GM12878 (cell line): ENCODE measurements at regions not wholly inside any gene's neighbourhood (a gene's known extent, or its start where the extent isn't known, plus 50 kb on each side); places are given as distances from the start of the nearest gene placed in this dataset.

Experiments used
- ATAC-seq: fragments of 200-7000 bp; cut with Tn5 transposase; 3 replicates; pipeline ENCODE4 v1.9.1; 2020; ENCODE audit warnings: mild to moderate bottlenecking, moderate library complexity
- BruUV-seq: library from RNA; stranded (reverse); fragments of 400-500 nt; replicated peaks from 2 replicates; lab custom pipeline; 2021; lab: Mats Ljungman, UMichigan
- CTCF ChIA-PET: fragments of 300-600 bp; sonication (Branson Sonifier 250); formaldehyde crosslinking; extraction: SDS; loops from one replicate; lab custom pipeline; 2021; ENCODE audit warnings: inconsistent platforms; lab: Yijun Ruan, JAX
- POLR2A ChIA-PET: fragments of 350-600 bp; formaldehyde crosslinking; extraction: SDS; loops from one replicate; lab custom pipeline; 2021; ENCODE audit warnings: inconsistent platforms; lab: Charles Lee
- RAD21 ChIA-PET: fragments of 300-600 bp; sonication (Branson Sonifier 250); formaldehyde crosslinking; loops from one replicate; lab custom pipeline; 2023; ENCODE audit warnings: antibody characterized with exemption; ENCODE audit not compliant: unreplicated experiment; lab: Charles Lee
- SMC1A ChIA-PET: fragments of 300-600 bp; sonication (Branson Sonifier 250); formaldehyde crosslinking; loops from one replicate; lab custom pipeline; 2023; ENCODE audit not compliant: unreplicated experiment, uncharacterized antibody; lab: Charles Lee
- DNase-seq: peaks from one replicate; pipeline ENCODE4 v3.0.0-alpha.2; 2011; ENCODE audit warnings: low read depth, low spot score
- FAIRE-seq: peaks from 3 replicates; lab custom pipeline; 2011; peaks lifted over from hg19 to GRCh38; lab: Jason Lieb, UNC
- H2AFZ ChIP-seq: 2 replicates; pipeline ENCODE4 v1.6.0; 2011; ENCODE audit warnings: low read depth, low read length, control low read depth; ENCODE audit not compliant: control insufficient read depth
- H3K27ac ChIP-seq: 2 replicates; pipeline ENCODE4 v1.5.1; 2011; ENCODE audit warnings: control low read depth; ENCODE audit not compliant: control insufficient read depth, insufficient read depth
- H3K27me3 ChIP-seq, 2 experiments: replicated peaks in 1 of 2; 2 replicates each; pipeline versions ENCODE4 v1.6.0 to v1.6.1; 2011; ENCODE audit warnings: low read length in 1 of 2; ENCODE audit not compliant: control insufficient read depth in 2 of 2, insufficient read depth in 2 of 2
- H3K36me3 ChIP-seq, 2 experiments: 2 replicates each; pipeline ENCODE4 v1.5.1; 2011; ENCODE audit warnings: low read length in 1 of 2; ENCODE audit not compliant: control insufficient read depth in 2 of 2, insufficient read depth in 2 of 2
- H3K4me1 ChIP-seq: 2 replicates; pipeline ENCODE4 v1.6.1; 2011; ENCODE audit warnings: mild to moderate bottlenecking, low read length, moderate library complexity, mixed read lengths; ENCODE audit not compliant: control insufficient read depth, insufficient read depth
- H3K4me2 ChIP-seq: 2 replicates; pipeline ENCODE4 v1.6.0; 2011; ENCODE audit warnings: control low read depth; ENCODE audit not compliant: control insufficient read depth, insufficient read depth
- H3K4me3 ChIP-seq: fragments of 200-600 bp; sonication (generic); 2 replicates; pipeline ENCODE4 v1.5.1; 2016
- H3K79me2 ChIP-seq: 2 replicates; pipeline ENCODE4 v1.6.0; 2011; ENCODE audit warnings: low read length; ENCODE audit not compliant: control insufficient read depth, insufficient read depth
- H3K9ac ChIP-seq: 2 replicates; pipeline ENCODE4 v1.8.0; 2011; ENCODE audit warnings: low read length, control low read depth, mixed read lengths; ENCODE audit not compliant: control insufficient read depth, insufficient read depth
- H3K9me3 ChIP-seq: replicated peaks from 3 replicates; pipeline ENCODE4 v1.5.1; 2011; ENCODE audit warnings: mild to moderate bottlenecking, low read length; ENCODE audit not compliant: control insufficient read depth, insufficient read depth
- H4K20me1 ChIP-seq: 2 replicates; pipeline ENCODE4 v1.6.0; 2011; ENCODE audit not compliant: control insufficient read depth, insufficient read depth
- CEBPB ChIP-seq, 2 experiments: fragments of 150-350 bp in 1 of 2; IDR thresholded peaks; 2 replicates each; pipeline ENCODE4 v1.6.1; 2012 to 2014; ENCODE audit warnings: low read depth in 2 of 2, low read length in 2 of 2, borderline replicate concordance in 1 of 2, inconsistent platforms in 1 of 2
- MYB ChIP-seq: fragments of 150-350 bp; IDR thresholded peaks from 2 replicates; pipeline ENCODE4 v1.6.1; 2014; ENCODE audit warnings: mild to moderate bottlenecking, low read depth, low read length, borderline replicate concordance
- RAD51 ChIP-seq: fragments of 450-650 bp; IDR thresholded peaks from 2 replicates; pipeline ENCODE4 v1.6.1; 2016; ENCODE audit warnings: moderate library complexity, mild to moderate bottlenecking, inconsistent platforms
- SIN3A ChIP-seq: IDR thresholded peaks from 2 replicates; pipeline ENCODE4 v1.6.1; 2012; ENCODE audit warnings: low read depth, low read length, improper control_type of control experiment
- WGBS: methylation state at CpG from one replicate; pipeline ENCODE4 v1.1.6; 2016; ENCODE audit warnings: low lambda C conversion rate; ENCODE audit not compliant: insufficient replicate concordance, insufficient coverage; ENCODE audit errors: missing lambda C conversion rate; 5-methylcytosine and 5-hydroxymethylcytosine counted together
- in situ Hi-C: fragments of 300-500 bp; cut with MboI; formaldehyde crosslinking; loops from 9 replicates; pipeline ENCODE4 v1.14.3; 2018; ENCODE audit warnings: mixed read lengths
- intact Hi-C: fragments of 100-400 bp; cut with micrococcal nuclease; formaldehyde crosslinking; loops from one replicate; pipeline ENCODE4 v1.14.2; 2022; ENCODE audit not compliant: unreplicated experiment
- TF ChIP-seq, protein P1 (sequence below): fragments of 450-650 bp; formaldehyde crosslinking; IDR thresholded peaks from 2 replicates; pipeline ENCODE4 v1.4.0; 2020; ENCODE audit warnings: mild to moderate bottlenecking, moderate library complexity

DNA sequence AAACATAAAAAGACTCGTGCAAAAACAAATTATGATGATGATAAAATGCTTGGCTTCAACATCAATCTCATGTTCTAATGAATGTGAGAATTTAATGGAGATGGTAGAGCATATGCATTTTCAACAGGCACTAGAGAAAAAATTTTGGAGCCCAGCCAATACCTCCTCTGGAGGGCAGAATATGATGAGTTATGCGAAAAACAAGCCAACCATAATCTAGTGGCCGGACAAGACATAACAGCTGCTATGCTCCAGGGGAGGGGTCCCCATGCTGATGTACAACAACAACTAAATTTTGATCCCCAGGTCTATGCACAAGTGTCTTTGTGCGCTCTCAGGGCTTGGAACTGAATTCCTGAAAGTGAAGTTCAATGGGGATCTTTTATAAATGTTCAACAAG lies 1197.5 kb downstream of the LRFN5 start:
- Histone ChIP-seq H3K4me1 (no peaks in the 10 kb centered on the region), H3K4me3 (no peak overlapping the region), H3K27me3 (no peaks in the 10 kb centered on the region), H4K20me1 (no peaks in the 10 kb centered on the region), H3K79me2 (no peaks in the 10 kb centered on the region), H3K9me3 (no peaks in the 10 kb centered on the region), H2AFZ (no peak overlapping the region), H3K4me2 (no peak overlapping the region), H3K9ac (no peak overlapping the region), H3K27ac (no peak overlapping the region), H3K36me3 (no peaks in the 10 kb centered on the region)
- TF ChIP-seq SIN3A (no peak), MYB (no peak), CEBPB (IDR thresholded peaks at IDR 0.05; ENCODE audit: borderline replicate concordance in 1 of 2, low read depth in 2 of 2, low read length in 2 of 2) (no peak), RAD51 (no peak)
- TF ChIP-seq, protein P1, sequence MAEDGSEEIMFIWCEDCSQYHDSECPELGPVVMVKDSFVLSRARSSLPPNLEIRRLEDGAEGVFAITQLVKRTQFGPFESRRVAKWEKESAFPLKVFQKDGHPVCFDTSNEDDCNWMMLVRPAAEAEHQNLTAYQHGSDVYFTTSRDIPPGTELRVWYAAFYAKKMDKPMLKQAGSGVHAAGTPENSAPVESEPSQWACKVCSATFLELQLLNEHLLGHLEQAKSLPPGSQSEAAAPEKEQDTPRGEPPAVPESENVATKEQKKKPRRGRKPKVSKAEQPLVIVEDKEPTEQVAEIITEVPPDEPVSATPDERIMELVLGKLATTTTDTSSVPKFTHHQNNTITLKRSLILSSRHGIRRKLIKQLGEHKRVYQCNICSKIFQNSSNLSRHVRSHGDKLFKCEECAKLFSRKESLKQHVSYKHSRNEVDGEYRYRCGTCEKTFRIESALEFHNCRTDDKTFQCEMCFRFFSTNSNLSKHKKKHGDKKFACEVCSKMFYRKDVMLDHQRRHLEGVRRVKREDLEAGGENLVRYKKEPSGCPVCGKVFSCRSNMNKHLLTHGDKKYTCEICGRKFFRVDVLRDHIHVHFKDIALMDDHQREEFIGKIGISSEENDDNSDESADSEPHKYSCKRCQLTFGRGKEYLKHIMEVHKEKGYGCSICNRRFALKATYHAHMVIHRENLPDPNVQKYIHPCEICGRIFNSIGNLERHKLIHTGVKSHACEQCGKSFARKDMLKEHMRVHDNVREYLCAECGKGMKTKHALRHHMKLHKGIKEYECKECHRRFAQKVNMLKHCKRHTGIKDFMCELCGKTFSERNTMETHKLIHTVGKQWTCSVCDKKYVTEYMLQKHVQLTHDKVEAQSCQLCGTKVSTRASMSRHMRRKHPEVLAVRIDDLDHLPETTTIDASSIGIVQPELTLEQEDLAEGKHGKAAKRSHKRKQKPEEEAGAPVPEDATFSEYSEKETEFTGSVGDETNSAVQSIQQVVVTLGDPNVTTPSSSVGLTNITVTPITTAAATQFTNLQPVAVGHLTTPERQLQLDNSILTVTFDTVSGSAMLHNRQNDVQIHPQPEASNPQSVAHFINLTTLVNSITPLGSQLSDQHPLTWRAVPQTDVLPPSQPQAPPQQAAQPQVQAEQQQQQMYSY (CRISPR knock-in tag): no peak
- in situ Hi-C loops: no loop called here
- peak; percentile 49 for FAIRE-seq
- DNase-seq: no peak
- no TSS peak for BruUV-seq
- ATAC-seq: no peak
- intact Hi-C loops: no loop called here
- ChIA-PET POLR2A (no interaction called here), CTCF (no interaction called here), SMC1A (no interaction called here), RAD21 (no interaction called here)
- 24% methylated on average over 4 of the region's 4 CpGs for WGBS
